GM19025 (cell line): ENCODE measurements at regions not wholly inside any gene's neighbourhood (a gene's known extent, or its start where the extent isn't known, plus 50 kb on each side); places are given as distances from the start of the nearest gene placed in this dataset.
"Not testable (repeated sequence)": the region's sequence is repeated elsewhere in the genome, so short reads cannot be mapped to it uniquely, and the experiment has no call there.

ENCODE experiments used
- ATAC-seq: cut with Tn5 transposase; IDR thresholded peaks from one replicate; pipeline ENCODE4 v1.9.1; 2021; ENCODE audit warnings: mild to moderate bottlenecking, low read depth, moderate library complexity; ENCODE audit not compliant: unreplicated experiment

GRCh38 chr1:91207691-91208090, 185.9 kb upstream of the ZNF644 start:
- not testable (repeated sequence) for ATAC-seq

- ATAC-seq = not testable (repeated sequence)
Measured at GRCh38 chr1:91204150-91204549, 182.3 kb upstream of the ZNF644 start.

- ATAC-seq = no peak
Measured at GRCh38 chr1:91201694-91202093, 179.9 kb upstream of the ZNF644 start.

- ATAC-seq = no peak
Measured at GRCh38 chr1:91201176-91201575, 179.3 kb upstream of the ZNF644 start.

- no peak for ATAC-seq
Measured at GRCh38 chr1:91200675-91201074, 178.8 kb upstream of the ZNF644 start.

- ATAC-seq = no peak
Measured at GRCh38 chr1:91199988-91200387, 178.2 kb upstream of the ZNF644 start.

GRCh38 chr1:91190996-91191395, 169.2 kb upstream of the ZNF644 start:
- no peak for ATAC-seq

- no peak for ATAC-seq
Measured at GRCh38 chr1:91189096-91189495, 167.3 kb upstream of the ZNF644 start.

- ATAC-seq = not testable (repeated sequence)
Measured at GRCh38 chr1:91182807-91183206, 161.0 kb upstream of the ZNF644 start.

GRCh38 chr1:91176250-91176649, 154.4 kb upstream of the ZNF644 start:
- ATAC-seq = no peak

GRCh38 chr1:91174734-91175133, 152.9 kb upstream of the ZNF644 start:
- ATAC-seq = no peak

GRCh38 chr1:91173346-91173890, 151.6 kb upstream of the ZNF644 start:
- no peak for ATAC-seq

- ATAC-seq = no peak
Measured at GRCh38 chr1:91172541-91172940, 150.7 kb upstream of the ZNF644 start.

GRCh38 chr1:91171898-91172297, 150.1 kb upstream of the ZNF644 start:
- ATAC-seq = no peak

GRCh38 chr1:91170571-91170970, 148.7 kb upstream of the ZNF644 start:
- ATAC-seq = no peak

- ATAC-seq = no peak
Measured at GRCh38 chr1:91166106-91166712, 144.4 kb upstream of the ZNF644 start.

GRCh38 chr1:91165033-91165654, 143.3 kb upstream of the ZNF644 start:
- peak; percentile 84 for ATAC-seq

- no peak for ATAC-seq
Measured at GRCh38 chr1:91162613-91163012, 140.8 kb upstream of the ZNF644 start.

GRCh38 chr1:91161749-91162148, 139.9 kb upstream of the ZNF644 start:
- no peak for ATAC-seq

GRCh38 chr1:91161166-91161565, 139.3 kb upstream of the ZNF644 start:
- no peak for ATAC-seq

GRCh38 chr1:91160363-91161075, 138.7 kb upstream of the ZNF644 start:
- ATAC-seq = no peak

- no peak for ATAC-seq
Measured at GRCh38 chr1:91153341-91153740, 131.5 kb upstream of the ZNF644 start.
